ENCODE measurements at regions not wholly inside any gene's neighbourhood (a gene's known extent, or its start where the extent isn't known, plus 50 kb on each side); places are given as distances from the start of the nearest gene placed in this dataset.

DNA sequence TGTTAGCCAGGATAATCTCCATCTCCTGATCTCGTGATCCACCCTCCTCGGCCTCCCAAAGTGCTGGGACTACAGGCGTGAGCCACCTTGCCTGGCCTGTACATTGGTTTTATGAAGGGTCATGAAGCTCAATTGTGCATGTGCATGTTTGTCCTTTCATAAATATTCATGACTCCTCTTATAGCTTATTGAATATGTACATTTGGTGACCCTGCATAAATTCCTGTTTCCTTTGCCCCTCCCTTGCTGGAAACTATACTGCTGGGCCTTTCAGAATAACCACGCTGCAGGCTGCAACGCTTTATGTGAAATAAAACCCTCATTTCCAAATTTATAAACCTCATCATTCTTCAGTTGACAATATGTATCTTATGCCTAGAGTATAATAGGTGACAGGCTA lies 978.0 kb upstream of the LCORL start:
- no peak for TF ChIP-seq CTCF (conservative IDR thresholded peaks at IDR 0.05; ENCODE audit: low read depth, low read length)
- DNase-seq (ENCODE audit: low read depth), result no peak
- H3K4me3 ChIP-seq (ENCODE audit: low read depth, low read length), result no peak overlapping the region

DNA sequence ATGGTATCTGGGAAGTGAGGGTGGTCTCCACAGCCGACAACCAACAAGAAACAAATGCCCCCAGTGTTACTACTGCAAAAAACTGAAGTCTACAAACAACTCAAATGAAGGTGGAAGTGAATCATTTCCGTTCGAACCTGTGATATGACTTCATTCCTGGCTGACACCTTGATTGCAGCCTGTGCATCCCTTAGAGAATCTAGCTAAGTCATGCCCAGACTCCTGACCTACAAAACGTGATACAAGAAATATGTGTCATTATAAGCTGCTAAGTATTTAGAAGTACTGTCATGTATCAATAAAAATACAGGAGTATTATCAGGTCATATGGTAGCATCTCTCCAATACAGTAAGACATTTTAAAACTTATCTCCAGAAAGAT lies 959.7 kb upstream of the LCORL start:
- DNase-seq (ENCODE audit: low read depth), result no peak
- H3K4me3 ChIP-seq (ENCODE audit: low read depth, low read length), result no peak overlapping the region
- TF ChIP-seq CTCF (conservative IDR thresholded peaks at IDR 0.05; ENCODE audit: low read depth, low read length), result no peak

- DNase-seq (ENCODE audit: low read depth), result no peak
- TF ChIP-seq CTCF (conservative IDR thresholded peaks at IDR 0.05; ENCODE audit: low read depth, low read length), result no peak
- no peak overlapping the region for H3K4me3 ChIP-seq (ENCODE audit: low read depth, low read length)
Observed at GRCh38 chr4:18980516-18981233, 959.1 kb upstream of the LCORL start.

DNA sequence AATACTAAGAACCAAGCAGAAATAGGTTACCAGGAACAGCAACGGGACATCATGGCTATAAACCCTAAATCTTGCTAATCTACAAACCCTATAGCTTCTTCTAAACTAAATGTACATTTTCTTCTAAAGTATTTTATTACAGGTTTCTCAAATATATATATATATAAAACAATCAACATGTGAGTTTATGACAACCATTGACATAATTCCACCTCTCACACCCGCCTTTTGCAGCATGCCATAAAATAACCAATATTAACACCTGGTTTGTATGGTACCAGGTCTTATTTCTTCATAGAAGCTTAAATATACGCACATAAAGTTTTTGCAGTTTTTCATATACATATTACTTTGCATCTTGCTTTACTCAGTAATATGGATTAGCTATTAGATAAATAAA lies 955.3 kb upstream of the LCORL start:
- no peak overlapping the region for H3K4me3 ChIP-seq (ENCODE audit: low read depth, low read length)
- DNase-seq (ENCODE audit: low read depth), result no peak
- TF ChIP-seq CTCF (conservative IDR thresholded peaks at IDR 0.05; ENCODE audit: low read depth, low read length), result no peak

DNA sequence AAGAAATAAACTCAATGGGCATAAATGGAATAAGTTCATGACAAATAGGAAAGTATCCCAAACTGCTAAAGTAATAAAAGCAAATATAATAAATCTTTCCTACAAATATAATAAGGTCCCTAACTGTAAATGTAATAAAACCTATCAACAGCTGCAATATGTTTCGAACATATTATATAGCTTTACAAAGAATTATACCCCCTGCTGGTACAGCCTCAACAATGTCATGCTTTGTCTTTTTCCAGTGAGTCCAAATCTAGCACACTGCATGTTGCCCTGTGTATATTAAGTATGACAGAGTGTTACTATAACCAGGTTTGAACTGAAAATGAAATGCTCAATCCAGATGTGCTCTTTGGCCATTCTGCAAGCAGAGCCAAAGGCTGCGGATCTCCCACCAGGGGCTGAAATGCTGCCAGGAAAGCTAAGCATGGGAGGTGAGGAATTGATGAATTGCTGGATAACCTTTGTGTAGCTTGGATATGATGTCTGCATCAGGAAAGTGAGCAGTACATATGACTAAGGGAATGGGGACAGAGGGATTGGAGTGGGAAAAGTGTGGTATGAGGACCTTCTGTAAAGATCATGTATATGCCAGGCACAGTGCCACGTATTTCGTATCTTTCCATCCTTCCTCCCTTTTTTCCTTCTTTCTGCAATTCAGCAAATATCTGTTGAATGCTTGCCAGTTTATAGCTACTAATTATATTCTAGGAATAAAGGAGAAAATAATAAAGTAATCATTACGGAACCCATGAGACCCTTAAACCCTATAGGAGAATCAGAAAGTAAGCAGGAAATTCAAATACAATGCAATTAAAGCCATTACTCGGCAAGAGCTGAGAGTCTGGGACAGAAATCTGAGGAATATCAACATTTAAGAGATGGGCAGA lies 954.6 kb upstream of the LCORL start:
- no peak for TF ChIP-seq CTCF (conservative IDR thresholded peaks at IDR 0.05; ENCODE audit: low read depth, low read length)
- H3K4me3 ChIP-seq (ENCODE audit: low read depth, low read length), result no peak overlapping the region
- no peak for DNase-seq (ENCODE audit: low read depth)

- TF ChIP-seq CTCF (conservative IDR thresholded peaks at IDR 0.05; ENCODE audit: low read depth, low read length), result no peak
- no peak for DNase-seq (ENCODE audit: low read depth)
- no peak overlapping the region for H3K4me3 ChIP-seq (ENCODE audit: low read depth, low read length)
Observed at GRCh38 chr4:18973296-18973695, 951.7 kb upstream of the LCORL start.
